ENCODE measurements at regions not wholly inside any gene's neighbourhood (a gene's known extent, or its start where the extent isn't known, plus 50 kb on each side); places are given as distances from the start of the nearest gene placed in this dataset.

DNA sequence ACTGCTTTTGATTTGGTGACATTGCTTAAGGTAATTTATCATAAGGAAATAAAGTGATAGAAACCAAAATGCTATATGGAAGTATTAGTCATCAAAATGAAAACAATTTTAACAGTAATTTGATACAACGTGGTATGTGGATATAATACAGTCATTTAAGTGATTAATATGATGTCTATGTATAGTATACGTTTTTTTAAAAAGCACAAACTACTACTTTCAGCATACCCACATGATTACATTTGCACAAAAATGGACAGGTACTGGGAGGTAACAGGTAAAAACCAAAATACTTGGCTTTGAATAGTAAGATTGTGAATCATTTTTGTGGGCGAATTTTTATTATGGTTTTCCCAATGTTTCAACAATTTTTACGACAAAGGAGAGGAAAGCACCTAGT is 97.6 kb downstream of the OGFRL1 start:
- TF ChIP-seq POLR2AphosphoS5 (IDR thresholded peaks at IDR 0.05; ENCODE audit: low read depth, low read length) (no peak), TAF1 (IDR thresholded peaks at IDR 0.05; ENCODE audit: borderline replicate concordance, insufficient read depth, low read length) (no peak), SIN3A (IDR thresholded peaks at IDR 0.05; ENCODE audit: borderline replicate concordance, insufficient read depth, low read length) (no peak), REST (IDR thresholded peaks at IDR 0.05; ENCODE audit: insufficient read depth in 1 of 2, low read depth in 2 of 2, low read length in 2 of 2) (no peak)

All from PFSK-1 (cell line).